Kidney tubule cell (primary cell): ENCODE measurements at regions not wholly inside any gene's neighbourhood (a gene's known extent, or its start where the extent isn't known, plus 50 kb on each side); places are given as distances from the start of the nearest gene placed in this dataset.

Experiments
- DNase-seq: peaks from one replicate; pipeline ENCODE4 v3.0.0-alpha.2; 2018; ENCODE audit warnings: low spot score

DNA sequence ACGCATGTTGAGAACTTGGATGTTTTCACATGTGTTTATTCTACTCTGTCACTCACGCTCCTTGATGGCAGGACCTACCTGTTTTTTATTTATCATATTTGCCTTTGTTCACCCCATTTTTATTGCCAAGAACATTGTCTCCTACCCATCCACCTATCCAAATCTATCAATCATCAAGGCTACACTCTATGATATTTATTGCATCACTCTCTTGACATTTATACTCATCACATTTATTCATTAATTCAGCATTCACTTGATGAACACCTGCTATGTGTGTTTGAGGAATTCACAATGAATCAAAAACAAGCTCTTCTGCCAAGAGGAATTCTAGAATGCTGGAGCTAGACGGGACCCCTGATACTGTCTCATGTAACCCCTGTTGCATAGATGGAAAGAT is 94.5 kb upstream of the ZNF469 start:
- DNase-seq, result no peak

DNA sequence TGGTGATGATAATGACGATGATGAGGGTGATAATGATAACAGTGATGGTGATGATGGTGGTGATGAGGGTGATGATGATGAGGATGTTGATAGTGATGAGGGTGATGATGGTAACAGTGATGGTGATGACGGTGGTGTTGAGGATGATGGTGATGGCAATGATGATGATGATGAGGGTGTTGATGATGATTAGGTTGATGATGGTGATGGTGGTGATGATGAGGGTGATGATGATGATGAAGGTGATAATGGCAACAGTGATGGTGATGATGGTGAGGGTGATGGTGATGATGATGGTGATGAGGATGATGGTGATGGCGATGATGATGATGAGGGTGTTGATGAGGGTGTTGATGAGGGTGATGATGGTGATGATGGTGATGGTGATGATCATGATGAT is 93.8 kb upstream of the ZNF469 start:
- DNase-seq, result no peak

DNA sequence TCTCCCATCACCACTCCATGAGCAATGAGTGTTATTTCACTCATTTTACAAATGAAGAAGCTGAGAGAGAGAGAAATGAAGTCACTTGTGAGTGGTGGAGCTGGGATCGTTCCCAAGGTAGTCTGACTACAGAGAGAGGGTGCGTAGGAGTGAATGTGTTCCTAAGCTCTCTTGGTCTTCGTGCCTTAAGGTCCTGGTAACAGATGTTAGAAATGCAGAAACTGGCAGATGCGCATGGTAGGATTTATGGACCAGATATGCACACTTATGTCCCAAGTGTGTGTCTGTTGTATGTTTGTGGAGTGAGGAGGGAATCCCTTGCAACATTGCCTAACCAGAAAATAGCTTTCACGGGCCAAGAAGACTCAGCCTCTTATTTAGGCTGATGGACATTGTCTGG is 93.2 kb upstream of the ZNF469 start:
- no peak for DNase-seq

DNA sequence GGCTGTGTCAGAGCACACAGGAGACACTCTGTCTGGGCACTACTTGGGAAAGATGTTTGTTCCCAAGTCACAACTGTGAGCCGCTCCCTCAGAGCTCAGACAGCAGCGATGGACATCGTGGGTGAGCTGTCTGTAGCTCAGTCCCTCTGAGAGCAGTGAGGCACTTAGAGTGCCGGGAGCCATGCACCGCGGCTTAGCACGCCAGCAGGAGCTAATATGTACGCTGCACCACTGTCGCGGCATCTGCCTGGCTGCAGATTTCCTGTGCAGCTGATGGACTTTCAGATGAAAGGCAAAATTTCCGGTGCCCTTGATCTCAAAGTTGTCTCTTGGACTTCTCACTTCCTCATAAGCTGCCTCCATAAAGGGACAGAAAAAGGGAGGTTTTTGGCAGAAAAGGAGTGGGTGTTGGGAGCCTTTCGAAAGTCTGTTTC is 92.8 kb upstream of the ZNF469 start:
- DNase-seq, result no peak

DNA sequence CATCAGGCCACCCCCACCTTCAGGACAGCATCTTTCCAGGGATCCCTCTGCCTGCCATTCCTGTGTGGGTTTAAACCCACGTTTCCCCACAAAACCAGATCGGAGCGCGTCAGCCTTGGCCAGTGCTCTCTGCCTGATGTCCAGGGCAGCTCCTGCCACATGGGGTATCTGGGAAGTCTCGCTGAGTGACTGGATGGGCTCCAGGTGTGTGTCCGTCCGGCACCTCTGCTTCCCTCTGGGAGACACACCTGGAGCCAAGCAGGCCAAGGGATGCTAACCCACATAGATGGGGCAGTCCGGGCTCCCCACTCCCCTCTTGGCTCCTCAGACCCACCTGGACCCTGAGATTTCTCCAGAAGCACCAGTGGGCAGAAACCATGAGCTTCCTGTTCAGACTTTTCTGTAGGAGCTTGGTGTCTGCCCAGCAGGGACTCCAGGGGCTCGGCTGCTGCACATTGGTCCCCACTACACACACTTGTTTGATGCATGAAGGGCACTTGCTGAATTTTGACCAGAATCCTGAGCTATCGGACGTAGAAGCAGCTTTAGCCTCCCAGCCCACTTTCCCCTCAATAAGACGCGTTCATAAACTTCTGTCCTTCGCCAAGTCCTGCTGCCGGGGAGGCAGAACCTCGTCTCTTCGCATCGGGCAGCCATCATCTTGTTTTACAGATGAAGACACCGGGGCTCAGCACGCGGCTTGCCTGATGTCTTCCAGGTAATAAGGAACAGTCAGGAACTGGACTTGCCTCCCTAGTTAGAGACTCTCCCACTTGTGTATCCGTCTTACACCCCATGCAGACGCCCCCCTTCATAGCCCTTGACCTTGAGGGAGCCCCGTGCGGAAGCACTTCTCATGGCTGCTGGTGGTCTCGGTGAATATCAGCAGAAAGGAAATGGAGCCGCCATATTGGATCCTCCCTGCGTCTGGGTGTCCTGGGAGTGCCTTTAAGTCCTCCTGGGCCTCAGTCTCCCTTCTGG is 91.6 kb upstream of the ZNF469 start:
- no peak for DNase-seq

DNA sequence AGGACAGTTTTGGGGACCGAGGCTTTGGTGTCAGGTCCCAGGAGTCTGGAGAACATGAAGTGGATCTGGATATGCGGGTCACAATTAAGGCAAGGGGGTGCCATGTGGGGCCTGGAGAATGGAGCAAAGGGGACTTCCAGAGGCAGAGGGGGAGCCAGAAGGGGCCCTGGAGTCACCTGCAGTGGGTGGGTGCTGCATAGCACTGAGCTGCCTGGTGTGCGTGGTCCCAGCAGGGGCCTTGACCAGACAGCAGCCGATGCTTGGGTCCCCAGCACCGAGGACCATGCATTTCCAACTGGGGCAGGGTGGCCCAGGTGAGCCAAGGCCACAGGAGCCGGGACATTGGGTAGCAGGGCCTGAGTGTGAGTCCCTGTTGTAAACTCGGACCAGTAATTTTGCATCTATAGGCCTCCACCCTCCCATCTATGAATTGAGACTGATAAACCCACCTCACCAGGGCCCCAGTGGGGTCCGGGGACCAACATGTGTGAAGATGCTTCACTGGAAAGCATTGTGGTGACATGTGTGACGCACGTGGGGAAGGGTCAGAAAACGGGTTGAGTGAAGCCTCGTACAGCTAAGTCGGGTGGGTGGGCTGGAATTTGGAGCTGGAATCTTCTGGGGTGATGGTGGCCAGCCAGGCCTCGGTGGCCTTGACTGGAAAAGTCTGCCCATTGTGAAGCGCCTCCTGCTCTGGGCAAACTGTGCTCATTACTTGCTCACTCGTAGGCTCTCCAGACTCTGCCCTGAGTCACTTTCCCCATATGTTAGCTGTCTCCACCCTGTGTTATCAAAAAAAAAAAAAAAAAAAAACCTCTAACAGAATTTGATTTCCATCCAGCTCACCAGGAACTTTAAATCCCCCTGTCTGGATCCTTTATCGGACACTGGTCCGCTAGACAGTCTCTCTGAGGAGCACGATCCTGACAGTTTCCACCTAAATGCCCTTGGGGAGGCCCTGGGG is 90.5 kb upstream of the ZNF469 start:
- DNase-seq, result no peak

DNA sequence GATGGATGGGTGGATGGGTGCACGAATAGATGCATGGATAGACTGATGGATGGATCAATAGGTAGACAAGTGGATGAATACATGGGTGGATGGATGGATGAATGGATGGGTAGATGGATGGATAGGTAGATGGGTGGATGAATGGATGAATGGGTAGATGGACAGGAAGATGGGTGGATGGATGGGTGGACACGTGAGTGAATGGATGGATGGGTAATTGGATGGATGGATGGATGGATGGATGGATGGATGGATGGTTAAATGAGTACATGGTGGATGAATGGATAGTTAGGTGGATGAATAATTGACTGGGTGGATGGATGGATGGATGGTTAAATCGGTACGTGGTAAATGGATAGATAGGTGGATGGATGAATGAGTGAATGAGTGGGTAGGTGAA is 89.7 kb upstream of the ZNF469 start:
- no peak for DNase-seq

DNA sequence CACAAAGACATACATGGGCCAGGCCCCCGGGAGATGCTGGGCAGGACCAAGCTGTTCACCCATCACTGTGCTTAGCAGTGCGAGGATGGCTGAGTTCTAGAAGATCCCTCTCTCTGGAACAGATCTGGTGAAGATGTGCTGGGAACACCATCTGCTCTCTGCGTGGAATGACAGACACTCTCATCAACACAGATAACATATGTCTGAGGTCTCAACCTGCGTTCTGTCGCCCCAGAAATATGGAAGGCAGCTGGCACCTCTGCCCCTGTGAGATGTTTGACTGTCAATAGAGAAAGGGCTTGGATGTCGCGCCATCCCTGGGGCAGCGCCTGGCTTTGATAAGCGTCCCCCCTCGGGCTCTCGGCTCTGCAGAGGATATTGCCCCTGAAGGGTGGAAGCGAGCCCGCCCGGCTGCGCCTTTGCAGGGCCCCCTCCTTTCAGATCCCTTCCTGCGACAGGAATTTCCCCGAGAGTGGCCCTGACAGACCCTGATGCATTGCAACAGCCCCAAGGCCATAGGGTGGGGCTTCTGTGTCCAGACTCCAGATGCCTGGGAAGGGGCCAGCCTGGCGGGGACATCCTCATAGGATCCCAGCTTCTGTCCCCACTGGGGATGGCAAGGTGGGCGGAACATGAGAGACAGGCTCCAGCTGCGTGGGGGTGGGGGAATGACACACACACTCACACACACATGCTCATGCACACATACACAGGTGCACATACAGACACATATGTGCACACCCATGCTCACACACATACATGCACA is 86.9 kb upstream of the ZNF469 start:
- no peak for DNase-seq

DNA sequence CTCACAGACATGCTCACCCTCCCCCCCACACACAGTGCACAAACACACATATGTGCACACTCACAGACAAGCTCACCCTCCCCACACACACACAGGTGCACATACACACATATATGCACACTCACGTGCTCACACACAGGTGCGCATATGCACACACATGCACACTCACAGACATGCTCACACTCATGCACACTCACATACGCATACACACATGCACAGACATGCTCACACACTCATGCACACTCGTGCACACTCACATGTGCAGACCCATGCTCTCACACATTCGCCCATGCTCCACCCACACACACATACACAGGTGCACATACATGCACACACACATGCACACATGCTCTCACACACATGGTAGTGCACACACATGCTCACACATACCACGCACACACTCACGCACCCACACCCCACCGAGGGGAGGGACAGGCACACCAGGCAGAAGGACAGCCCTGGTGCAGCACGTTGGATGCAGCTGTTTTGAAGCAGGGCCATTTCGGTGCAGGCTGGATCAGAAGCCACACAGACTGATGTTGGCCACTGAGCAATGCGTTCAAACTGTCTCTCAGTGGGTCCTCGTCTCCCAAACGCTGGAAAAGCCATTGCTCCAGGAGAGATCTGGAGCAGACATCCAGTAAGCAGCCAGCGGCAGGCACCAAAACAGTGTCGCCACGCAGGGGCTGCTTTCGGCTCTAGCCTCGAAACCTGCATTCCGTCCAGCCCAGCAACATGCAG is 86.2 kb upstream of the ZNF469 start:
- DNase-seq, result no peak

DNA sequence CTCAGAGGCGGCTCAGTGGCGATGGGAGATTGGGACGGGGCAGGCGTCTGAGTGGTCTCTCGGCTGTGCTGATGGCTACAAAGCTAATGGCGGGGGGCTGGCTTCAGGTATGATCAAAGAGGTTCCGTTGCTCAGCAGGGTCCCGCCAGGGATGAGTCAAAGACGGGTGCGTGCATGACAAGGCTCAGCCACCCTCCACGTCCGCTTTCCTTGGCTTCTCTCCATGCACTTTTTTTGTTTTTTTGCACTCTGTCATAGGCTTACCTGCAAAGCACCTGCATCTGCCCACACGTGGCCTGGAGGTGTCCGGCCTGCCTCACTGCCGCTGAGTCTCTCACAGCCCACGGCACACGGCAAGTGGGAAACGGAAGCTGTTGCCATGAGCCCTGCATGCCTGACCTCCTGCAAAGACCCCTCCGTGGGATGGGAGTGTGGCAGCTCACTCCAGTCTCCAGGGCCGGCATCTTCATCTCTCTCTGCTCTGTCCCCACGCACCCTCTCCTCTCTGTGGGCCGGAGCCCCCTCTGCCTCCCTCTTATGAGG is 85.5 kb upstream of the ZNF469 start:
- no peak for DNase-seq

DNA sequence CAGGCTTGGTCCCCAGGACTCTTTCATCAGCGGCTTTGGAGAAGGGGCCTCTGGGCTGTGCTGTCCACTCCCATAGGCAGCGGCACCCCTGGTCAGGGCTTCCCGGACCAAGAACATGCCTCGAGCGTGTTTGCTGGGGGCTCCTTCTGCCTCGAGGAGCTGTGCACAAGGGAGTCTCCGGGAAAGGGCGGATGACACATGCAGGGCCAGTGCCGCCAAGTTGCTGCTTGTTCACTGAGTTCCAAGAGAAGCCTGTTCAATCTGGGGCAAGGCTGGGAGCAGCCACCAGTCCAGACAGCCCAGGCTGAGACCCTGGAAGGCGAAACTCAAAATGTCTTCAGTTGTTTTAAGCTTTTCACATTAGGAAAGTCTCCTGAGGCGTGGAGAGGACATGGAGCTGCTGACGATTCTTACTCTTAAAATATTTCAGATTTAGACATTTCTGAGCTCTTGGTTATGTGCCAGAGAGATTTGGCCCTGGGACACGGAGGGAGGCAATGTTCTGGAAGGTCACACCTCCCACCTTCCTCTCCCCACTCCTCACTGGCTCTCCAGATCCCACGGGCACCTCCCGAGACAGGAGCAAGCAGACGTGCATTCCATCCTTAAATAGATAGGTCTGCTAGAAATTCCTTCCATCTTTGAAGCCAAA is 84.5 kb upstream of the ZNF469 start:
- DNase-seq, result no peak

DNA sequence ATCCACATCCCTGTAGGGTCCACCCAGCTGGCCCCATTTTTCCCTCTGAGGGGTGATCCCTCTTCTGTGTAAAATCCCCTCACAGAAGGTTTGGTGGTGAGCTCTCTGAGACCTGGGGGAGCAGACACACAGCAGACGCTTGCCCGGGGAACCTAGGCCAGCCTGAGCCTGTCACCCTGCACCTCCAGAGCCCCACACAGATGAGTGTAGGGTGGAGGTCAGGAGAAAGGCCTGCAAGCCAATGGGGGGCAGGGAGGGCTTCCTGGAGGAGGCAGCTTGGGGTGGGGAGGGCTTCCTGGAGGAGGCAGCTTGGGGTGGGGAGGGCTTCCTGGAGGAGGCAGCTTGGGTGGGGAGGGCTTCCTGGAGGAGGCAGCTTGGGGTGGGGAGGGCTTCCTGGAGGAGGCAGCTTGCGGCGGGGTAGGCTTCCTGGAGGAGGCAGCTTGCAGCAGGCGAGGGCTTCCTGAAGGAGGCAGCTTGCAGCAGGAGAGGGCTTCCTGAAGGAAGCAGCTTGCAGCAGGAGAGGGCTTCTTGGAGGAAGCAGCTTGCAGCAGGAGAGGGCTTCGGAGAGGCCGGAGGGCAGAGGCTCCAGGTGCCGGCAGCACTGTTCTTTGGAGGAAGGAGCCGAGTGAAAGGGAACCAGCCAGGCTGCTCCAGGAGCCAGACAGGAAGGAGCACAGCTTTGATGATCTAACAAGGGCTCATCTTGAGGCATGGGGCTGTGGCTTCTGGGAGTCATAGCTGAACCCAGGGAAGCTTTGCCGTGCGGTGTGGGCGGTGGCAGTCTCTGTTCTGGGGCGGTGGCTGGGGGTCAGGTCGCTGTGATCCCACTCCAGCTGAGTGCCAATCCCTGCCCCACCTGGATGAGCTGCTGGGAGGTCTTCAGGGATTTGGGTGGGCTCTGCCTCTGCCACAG is 83.7 kb upstream of the ZNF469 start:
- peak; percentile 41 for DNase-seq

DNA sequence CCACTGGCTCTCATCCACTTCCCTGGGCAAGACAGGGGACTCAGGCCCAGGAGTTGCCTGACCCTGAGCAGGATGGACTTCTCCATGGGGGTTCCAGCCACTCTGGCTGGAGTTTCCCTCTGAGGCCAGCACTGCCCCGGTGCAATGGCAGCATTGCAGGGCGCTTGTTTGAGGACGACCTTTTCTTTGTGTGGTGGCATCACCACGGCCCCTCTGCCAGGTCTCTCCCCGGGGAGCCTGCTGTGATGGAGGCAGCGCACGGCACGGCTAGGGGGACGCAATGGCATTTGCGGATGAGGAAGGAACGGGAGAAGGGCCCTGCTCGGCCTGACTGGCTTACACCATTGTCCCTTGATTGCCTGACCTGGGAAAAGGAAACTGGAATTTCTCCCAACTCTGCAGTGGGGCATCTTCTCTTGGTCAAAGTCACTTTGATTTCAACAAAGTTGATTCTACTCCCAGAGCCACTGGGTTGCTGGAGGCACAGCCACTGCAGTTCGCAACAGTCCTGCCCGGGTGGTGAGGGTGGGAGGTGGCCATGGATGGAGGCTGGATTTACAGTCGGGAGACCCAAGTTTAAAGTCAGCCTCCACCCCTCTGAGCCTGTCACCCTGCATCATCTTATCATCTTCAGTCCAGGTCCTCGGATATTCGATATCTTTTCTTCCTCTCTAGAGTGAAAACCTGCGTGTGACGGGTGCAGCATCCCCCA is 82.9 kb upstream of the ZNF469 start:
- no peak for DNase-seq

DNA sequence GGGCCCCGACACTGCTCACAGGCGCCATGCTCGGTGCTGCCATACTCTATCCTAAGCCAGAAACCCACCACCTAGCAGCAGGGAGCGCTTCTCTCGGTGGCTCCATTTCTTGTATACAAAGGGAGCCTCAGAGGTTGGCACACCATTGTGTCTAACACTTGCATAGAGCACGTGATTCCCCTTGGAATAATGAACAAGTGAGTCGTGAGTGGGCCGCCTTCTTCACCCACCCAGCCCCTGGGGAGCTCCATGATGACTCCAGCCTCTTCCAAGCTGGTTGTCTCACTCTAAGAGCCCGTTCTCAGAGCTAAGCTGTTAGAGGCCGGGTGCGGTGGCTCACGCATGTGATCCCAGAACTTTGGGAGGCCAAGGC is 82.3 kb upstream of the ZNF469 start:
- no peak for DNase-seq

DNA sequence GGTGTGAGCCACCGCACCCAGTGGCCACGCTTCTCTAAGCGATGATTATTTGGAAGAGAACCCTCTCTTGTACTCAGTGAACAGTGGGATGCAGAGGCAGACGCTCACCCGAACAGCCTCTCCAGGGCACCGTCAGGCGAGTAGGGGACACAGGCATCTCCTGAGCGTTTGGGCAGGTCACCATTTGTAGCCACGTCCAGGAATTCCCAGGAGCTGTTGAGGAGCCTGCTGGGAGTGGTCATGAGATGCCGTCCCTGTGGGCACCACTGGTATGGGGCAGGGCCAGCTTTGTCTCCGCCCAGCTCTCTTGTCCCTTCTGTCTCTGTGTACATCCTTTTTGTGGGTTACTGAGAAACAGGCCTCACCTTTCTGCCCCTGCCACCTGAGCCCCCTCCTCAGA is 81.3 kb upstream of the ZNF469 start:
- DNase-seq, result no peak

DNA sequence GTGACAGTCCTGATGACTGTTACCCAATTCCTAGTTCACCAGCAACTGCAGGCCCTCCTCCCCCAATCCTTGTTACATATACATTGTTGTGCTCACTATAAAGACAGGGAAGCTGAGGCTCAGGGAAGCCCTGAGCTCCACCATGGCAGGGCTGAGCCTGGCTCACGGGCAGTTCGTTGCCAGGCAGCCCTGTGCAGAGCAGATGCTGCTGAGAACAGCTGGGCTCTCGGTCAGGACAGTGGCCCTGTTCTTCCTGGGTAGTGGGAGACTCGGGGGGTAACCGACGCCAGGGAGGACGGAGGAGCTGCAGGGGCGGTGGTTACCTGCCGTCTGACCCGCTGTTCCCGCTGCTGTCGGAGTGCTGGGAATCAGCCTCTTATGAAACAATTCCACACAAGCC is 80.9 kb upstream of the ZNF469 start:
- DNase-seq, result no peak

DNA sequence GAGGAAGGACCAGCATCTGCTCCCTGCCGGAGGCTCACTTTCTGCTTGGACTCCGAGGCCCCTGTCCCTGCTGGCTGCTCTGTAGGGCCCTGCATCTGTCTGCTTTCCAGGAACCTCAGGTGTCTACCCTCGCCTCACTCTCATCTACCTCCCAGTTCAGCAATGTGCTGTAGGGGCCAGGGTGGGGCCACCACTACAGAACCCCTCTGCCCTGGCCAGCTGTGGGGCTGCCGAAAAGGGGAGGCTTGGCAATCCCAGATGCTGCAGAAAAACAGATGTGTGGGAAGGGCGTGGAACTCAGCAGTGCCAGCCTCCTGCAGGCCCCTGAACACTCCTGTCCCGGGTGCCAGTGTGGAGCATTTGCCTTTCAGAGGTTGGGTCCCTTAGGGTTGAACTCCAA is 80.1 kb upstream of the ZNF469 start:
- DNase-seq, result no peak

DNA sequence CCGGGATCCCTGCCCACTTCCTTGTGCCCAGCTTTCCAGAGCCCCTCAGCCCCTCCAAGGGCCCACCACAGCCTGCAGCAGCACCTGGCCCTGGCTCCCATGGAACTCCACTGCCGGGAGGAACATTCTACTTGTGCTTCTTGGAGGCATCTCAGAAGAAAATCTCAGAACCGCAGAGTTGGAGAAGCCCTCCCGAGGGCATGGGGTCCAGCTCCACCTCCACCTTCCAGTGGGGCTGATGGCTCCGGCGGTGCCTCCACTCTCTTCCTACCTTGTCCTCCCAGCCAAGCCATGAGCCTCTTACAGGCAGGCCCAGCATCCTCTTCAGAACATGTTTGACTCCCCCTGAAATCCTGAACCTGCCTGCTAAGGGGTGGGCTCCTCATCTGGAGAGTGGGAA is 79.4 kb upstream of the ZNF469 start:
- DNase-seq, result no peak
